HG03060 (cell line): ENCODE measurements at regions not wholly inside any gene's neighbourhood (a gene's known extent, or its start where the extent isn't known, plus 50 kb on each side); places are given as distances from the start of the nearest gene placed in this dataset.
"Not testable (repeated sequence)": the region's sequence is repeated elsewhere in the genome, so short reads cannot be mapped to it uniquely, and the experiment has no call there.

Experiments
- ATAC-seq: cut with Tn5 transposase; IDR thresholded peaks from one replicate; pipeline ENCODE4 v1.9.1; 2021; ENCODE audit warnings: low read depth, moderate number of reproducible peaks; ENCODE audit not compliant: unreplicated experiment

DNA sequence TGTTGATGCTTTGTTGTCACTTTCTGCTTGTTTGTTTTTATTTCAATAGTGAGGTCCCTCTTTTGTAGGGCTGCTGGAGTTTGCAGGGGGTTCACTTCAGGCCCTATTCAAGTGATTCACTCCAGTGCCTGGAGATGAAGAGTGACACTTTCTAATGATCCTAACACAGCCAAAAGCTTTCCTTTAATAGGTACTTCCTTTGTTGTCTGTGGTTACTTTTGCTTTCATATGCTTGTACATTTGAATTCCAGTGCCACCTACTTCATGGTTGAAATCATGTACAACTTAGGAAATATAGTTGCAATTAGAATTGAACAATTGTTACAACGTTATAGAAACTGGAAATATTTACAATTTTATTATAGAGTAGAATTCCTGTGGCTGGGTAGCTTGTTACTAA is 466.8 kb upstream of the EPHA3 start:
- ATAC-seq: no peak

DNA sequence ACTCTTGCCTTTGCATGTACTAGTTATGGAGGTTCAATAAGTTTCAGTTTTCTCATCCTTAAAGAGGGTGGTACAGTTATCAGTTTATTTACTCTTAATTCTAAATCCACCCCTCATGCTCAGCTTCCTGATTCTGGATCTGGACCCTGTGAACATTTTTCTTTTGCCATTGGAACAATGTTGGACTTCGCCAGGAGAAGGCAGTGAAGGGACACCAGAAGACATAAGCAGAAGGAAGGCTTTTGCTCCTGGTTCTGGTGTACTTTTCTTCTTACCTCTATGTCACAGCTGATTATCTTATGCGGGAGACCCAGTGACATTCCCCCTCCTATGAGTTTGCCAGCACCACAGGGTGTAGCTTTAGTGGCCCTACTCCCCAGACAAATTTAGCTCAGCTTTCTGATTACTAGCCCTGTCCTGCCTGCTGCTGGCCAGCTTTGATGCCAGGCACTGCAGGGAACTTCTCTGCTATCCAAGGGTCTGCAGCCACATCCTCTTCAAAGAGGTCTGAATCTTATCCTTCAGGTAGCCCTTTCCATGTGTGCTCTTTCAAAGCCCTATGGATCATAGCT is 466.3 kb upstream of the EPHA3 start:
- ATAC-seq: no peak

DNA sequence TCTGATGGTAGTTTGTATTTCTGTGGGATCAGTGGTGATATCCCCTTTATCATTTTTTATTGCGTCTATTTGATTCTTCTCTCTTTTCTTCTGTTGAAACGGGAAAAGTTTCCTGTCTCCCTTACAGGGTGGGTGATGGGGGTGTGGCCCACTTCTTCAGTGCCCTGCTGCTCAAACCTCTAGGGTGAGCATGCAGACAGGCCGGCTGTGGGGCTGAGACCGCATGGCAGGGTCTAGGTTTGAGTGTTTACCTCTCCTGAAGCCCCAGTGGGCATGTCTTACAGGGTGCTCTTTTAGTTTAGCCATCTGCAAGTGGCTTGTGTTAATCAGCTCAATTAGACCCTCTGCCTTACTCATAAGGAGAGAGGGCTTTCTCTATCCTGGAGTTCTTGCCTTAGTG is 450.0 kb upstream of the EPHA3 start:
- ATAC-seq: no peak

DNA sequence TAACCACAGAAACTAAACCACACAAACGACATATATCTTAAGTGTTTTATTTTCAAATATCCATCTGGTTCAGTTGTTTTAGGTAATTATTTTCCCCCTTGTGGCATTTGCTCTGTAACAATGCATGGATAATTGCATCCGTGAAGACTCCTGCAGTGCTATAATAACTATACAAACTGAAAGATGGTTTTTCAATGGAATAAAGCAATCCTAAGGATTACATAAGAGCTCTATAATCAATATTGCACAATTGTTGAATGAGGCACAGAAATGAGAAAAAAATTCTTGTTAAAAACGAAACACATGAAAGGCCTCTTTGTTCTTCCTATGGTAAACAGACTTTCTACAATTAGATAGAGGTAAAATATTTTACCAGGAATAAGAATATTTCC is 446.0 kb upstream of the EPHA3 start:
- no peak for ATAC-seq

DNA sequence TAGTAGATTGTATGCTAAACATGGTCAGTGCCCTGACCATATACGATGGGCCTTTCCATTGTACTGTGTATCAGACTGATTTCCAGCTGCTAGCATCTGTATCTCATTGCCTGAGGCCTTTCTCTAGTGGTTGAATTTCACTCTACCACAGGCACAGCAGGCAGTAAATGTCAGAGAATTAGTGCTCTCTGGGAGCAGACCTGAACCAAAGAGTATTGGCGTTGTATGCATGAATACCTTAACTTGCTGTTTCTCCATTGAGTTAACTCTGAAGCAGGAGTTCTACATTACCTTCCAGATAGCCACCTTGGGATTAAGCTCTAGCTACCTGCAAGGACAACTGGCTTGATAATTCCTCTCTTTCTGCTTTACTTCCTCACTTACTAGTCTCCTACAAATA is 439.2 kb upstream of the EPHA3 start:
- no peak for ATAC-seq

DNA sequence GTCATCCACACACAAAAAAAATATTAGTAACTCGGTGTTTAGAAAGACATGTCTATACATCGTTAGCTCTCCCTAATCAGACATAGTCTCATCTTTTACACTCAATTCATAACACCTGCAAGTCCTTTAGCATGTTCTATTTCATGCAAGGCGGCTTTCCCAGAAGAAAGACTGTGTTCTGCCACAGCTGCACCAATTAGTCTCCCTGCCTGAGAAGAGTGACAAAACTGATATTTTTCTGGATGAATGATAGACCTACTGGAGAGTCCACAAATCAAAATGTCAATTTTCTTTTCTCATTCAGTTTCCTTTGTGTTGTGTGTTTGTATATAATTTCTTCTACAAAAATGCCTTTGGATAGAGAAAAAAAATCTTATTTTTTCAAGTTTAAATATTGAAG is 435.8 kb upstream of the EPHA3 start:
- no peak for ATAC-seq

DNA sequence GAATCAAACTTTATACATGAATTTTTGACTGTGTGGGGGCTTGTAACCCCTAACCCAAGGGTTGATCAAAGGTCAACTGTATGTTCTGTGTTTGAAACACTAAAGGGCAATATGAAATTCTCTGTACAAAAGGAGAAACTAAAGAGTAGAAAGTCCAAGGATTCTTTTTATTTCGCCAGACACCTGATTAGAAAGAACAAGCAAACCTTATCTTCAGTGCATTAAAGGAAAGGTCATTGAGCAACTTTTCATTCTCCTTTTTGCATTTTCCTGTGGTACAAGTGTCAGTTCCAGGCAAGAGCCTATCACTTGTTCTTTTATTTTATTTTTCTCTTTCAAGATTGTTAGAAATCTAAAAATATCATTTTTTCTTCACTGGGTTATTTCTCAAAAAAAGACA is 430.1 kb upstream of the EPHA3 start:
- no peak for ATAC-seq

DNA sequence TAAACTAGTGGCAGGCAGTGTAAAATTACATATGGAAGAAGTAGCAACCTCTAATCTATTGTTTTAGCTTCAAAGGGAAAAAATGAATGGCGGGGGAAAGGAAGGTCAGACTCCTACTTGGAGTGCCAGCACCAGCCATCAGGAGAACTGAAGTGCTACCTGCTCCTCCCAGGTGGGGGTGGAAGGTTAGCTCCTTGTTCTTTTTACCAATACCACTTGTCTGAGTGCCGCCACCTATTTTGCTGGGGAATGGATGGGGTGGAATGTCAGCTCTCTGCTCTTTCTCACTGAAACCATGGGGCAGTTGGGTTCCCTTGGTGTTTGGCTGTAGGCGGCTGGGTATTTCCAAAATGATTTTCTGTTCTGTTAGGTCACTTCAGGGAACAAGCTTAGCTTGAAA is 428.7 kb upstream of the EPHA3 start:
- no peak for ATAC-seq

DNA sequence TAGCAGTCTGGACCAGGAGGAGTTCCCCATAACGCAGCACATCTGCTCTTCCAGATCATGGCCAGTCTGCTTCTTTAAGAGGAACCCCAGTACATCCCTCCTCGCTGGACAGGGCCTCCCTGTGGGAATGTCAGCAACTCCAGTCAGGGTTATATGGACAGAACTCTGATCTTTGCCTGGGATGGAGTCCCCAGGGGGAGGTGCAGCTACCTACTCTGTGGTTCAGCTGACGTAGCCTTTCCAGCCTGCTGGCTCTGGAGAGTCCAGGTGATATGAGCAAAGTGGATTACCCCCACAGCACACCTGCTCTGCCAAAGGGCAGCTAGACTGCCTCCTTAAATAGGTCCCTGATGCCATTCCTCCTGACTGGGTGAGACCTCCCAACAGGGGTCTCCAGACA is 417.1 kb upstream of the EPHA3 start:
- ATAC-seq: no peak

DNA sequence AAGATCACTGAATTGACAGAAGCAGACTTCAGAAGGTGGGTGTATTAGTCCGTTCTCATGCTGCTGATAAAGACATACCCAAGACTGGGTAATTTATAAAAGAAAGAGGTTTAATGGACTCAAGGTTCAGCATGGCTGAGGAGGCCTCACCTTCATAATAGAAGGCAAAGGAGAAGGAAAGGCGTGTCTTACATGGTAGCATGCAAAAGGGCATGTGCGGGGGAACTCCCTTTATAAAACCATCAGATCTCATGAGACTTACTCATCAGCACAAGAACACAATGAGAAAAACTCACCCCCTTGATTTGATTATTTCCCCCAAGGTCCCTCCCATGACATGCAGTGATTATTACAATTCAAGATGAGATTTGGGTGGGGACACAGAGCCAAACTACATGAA is 416.3 kb upstream of the EPHA3 start:
- ATAC-seq: no peak

DNA sequence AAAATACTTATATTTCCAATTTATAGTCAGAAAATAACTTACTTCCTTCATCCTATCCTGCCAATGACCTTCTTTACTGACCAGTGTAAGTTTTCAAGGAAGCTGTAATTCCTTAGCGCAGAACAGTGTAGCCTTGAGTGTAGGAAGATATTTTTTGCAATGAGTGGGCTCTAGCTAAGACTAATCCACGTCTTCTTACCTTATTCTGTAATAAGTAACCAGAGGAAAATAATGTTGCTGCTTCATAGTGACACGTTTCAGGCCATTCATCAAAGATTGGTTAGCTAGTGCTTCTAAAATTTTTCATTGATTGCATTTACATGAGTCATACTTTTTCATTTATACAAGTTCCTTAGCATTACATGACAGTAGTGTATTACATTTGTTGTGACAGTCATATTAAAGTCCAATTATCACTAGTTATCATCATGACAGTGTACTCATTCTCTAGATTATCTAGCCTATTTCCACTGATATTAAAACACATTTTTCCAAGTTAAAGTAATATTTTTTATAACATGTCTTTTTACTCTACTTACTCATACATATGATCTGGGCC is 403.8 kb upstream of the EPHA3 start:
- no peak for ATAC-seq

DNA sequence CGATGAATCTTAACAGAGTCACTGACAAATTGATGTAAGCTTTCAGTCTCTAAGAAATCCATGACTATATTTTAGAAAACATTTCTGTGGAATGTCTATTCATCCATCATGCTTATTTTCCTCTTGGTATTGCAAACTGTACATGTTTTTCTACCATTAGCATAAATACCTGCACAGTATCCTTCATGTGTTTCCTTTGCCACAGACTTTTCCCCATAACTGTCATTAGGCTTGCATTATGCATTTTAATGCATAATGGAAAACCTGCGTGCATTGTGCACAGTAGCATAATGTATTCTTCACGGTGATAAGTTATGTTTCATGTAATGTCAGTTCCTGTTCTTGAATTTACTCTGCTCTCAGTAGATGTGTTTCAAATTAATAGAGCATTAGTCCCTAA is 403.1 kb upstream of the EPHA3 start:
- ATAC-seq: no peak

DNA sequence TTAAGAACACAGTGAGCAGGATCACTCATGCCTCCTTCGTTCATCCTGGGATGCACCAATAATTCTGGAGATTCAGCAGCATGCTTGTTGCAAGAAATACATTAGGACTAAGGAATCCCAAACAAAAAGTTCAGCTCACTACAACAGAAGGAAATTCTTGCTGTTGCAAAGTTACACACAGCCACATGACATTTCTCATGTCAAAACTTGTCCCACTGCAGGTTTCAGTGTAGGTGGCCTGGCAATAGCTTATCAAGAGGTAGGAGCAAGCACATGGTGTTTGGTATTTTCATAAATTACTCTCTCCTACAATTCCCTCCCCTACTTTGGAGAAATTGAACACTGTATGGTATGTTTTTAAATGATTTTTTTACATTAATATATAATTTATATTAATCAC is 399.6 kb upstream of the EPHA3 start:
- no peak for ATAC-seq

DNA sequence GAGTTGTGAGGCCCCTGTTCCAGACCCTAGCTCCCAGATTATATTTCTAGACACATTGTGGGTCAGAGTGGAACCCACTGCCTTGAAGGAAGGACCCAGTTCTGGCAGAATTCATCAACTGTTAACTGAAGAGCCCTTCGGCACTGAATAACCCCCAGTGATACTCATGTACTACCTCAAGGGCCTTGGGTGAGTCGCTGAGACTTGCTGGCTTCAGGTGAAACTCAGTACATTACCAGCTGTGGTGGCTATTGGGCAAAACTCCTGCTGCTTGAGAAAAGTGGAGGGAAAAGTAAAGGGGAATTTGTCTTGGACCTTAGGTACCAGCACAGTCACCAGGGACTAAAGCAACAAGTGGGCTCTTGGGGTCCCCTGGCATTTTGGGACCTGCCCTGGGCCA is 394.9 kb upstream of the EPHA3 start:
- ATAC-seq: no peak

DNA sequence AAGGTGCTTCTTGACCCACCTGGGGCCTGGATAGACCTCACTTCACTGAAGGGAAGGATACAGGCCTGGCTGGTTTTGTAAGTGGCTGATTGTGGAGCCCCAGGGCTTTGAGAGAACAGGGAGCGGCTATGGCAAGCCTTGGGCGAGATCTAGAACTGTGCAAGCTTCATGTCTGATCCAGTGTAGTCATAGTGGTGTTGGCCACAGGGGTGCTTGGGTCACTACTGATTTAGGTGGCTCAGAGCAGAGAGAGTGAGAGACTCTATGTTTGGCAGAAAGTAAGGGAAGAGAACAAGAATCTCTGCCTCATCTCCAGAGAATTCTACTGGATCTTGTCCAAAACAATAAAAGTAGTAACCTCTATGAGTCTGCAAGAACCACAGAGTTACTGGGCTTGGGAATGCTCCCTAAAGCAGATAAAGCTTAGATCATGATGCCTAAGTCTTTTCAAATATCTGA is 394.2 kb upstream of the EPHA3 start:
- no peak for ATAC-seq

DNA sequence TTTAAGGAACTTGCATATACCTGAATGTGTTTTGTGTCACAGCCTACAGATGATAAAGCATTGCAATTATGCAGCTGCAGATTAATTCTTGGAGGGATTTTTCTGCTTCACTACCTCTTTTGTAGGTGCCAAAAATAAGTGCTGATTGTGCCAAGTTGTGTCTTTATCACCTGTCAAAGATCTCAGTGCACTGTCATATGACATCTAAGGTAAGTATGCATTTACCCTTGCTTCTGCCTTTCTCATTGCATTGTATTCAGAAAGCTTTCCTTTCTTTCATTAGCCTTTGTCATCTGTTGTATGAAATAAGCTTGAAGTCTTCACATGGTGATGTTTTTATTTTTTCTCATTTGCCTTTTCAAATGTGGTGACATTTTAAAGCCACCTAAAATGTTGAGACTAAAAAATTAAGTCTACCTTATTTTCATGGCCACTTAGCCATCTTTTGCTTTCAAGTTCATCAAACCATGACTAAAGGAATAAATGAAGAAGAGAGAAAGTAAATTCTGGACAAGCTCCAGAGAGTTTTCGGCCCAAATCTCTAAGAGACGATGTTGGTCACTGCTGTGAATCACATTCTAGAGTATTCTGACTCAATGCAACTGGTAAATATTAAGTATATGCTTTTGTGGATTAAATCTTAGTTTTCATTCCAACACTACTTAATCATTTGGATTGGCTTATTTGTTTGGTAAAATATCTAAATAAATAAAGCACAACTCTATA is 381.8 kb upstream of the EPHA3 start:
- ATAC-seq: no peak

DNA sequence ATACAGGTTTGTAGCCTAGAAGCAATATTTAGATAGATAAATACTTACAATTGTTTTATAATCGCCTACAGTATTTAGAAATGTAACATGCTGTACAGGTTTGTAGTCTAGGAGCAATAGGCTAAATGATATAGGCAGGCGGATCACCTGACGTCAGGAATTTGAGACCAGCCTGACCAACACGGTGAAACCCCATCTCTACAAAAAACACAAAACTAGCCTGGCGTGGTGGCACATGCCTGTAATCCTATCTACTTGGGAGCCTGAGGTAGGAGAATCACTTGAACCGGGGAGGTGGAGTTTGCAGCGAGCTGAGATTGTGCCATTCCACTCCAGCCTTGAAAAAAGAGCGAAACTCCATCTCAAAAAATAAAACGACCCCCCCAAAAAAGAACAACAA is 375.2 kb upstream of the EPHA3 start:
- no peak for ATAC-seq

DNA sequence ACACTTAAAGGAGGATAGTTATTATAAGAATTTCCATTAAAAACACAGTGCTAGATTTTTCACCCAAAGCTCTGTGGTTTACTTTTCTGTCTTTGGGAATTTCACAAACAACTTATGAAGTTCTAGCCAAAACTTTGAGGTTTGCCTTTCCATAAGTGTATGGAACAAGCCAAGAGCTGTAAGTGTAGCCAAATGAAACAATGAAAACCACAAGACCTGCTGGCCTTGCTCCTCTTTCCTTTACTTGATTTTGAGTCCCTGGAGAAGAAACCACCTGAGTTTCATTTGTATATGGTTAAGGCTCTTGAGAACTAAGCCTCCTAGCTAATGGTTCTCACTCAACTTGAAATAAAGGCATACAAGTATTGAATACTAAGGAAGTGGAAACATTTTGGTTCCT is 365.3 kb upstream of the EPHA3 start:
- no peak for ATAC-seq

DNA sequence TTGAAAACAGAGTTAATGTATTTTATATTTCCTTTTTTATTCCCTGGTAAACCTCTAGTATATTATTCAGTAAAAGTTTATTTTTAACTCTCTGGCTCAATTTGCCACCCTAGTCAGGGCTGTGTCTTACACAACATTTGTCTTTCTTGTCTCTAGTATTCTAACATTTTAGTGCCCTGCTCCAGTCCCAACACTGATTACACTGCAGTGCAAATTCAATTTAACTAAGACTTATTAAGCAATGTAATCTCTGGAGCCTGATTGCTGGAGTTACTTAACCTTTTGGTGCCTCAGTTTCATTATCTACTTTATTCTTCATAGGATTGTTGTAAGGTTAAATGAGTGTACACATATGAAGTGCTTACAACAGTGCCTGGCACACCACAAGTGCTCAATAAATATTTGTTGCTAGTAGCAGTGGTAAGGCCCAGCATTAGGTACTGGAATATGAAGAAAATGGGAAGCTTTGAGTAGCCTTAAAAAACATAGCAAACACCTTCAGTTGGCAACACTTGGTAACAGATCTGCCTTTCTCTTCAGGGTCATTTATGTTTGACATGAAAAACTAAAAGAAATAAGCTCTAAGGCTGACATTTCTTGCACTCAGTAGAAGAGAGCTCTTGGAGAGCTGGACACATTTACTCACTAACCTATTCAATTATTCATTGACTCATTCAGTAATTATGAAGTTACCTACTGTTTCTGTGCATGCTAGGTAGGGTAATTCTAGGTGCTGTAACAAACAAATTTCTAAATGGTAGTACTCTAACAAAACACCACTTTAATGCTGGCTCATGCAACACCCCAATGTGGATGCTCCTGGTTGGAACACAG is 364.5 kb upstream of the EPHA3 start:
- no peak for ATAC-seq

DNA sequence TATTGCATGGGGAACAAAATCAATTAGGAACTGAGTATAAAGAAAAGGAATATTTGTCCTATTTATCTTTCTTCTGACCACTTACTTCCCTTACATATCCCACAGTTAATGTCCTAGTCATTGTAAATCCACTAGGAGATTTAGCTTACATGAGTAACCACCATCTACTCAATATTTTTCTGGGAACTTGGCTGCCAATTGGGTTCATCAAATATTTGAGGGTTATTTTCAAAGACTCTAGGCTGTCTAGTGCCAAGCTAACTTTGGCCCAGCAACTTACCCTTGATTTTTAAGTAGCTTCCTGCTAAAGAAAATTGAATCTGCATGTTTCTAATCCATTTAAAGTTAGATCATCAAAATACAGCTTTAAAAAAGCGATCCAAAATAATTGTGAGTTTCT is 362.5 kb upstream of the EPHA3 start:
- ATAC-seq: no peak

DNA sequence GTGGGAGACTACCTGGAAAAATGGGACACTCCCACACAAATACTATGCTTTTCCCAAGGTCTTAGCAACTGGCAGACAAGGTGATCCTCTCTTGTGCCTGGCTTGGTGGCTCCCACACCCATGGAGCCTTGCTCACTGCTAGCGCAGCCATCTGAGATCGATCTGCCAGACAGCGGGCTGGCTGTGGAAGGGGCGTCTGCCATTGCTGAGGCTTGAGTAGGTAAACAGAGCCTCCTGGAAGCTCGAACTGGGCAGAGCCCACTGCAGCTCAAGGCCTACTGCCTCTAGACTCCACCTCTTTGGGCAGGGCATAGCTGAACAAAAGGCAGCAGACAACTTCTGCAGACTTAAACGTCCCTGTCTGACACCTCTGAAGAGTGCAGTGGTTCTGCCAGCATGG is 360.3 kb upstream of the EPHA3 start:
- not testable (repeated sequence) for ATAC-seq
